PC-9 (cell line): ENCODE measurements at regions not wholly inside any gene's neighbourhood (a gene's known extent, or its start where the extent isn't known, plus 50 kb on each side); places are given as distances from the start of the nearest gene placed in this dataset.
A peak's percentile ranks its signal among the peaks of the same experiment; 100 is the strongest.

Experiments used
- BruUV-seq: library from RNA; stranded (reverse); fragments of 400-500 nt; replicated peaks from 2 replicates; lab custom pipeline; 2021; lab: Mats Ljungman, UMichigan
- CTCF ChIA-PET: fragments of 300-600 bp; sonication (Branson Sonifier 250); formaldehyde crosslinking; loops from one replicate; lab custom pipeline; 2022; ENCODE audit warnings: antibody characterized with exemption; lab: Charles Lee
- POLR2A ChIA-PET: fragments of 300-600 bp; sonication (Branson Sonifier 250); formaldehyde crosslinking; loops from one replicate; lab custom pipeline; 2022; ENCODE audit warnings: antibody characterized with exemption; ENCODE audit not compliant: unreplicated experiment; lab: Charles Lee
- DNase-seq, 2 experiments: peaks; one replicate each; pipeline versions ENCODE4 v3.0.0 to v3.0.0-alpha.2; 2015 to 2022; ENCODE audit warnings: mixed read lengths in 1 of 2
- H2AFZ ChIP-seq: fragments of 200-600 bp; sonication (generic); 2 replicates; pipeline ENCODE4 v1.8.1; 2017; ENCODE audit warnings: antibody characterized with exemption
- H3F3A ChIP-seq: fragments of 200-600 bp; sonication (generic); 2 replicates; pipeline ENCODE4 v1.8.1; 2017; ENCODE audit warnings: antibody characterized with exemption, mild to moderate bottlenecking, low read depth; ENCODE audit not compliant: insufficient read depth
- H3K27ac ChIP-seq: fragments of 200-600 bp; sonication (generic); 2 replicates; pipeline ENCODE4 v1.6.1; 2016; ENCODE audit warnings: mixed run types
- H3K27me3 ChIP-seq: fragments of 200-600 bp; sonication (generic); 2 replicates; pipeline ENCODE4 v1.6.1; 2016; ENCODE audit warnings: low read depth, mixed run types; ENCODE audit not compliant: insufficient read depth
- H3K36me3 ChIP-seq: fragments of 200-600 bp; sonication (generic); 2 replicates; pipeline ENCODE4 v1.6.1; 2016; ENCODE audit warnings: low read depth, mixed run types
- H3K4me1 ChIP-seq: fragments of 200-600 bp; sonication (generic); replicated peaks from 2 replicates; pipeline ENCODE4 v1.6.1; 2016; ENCODE audit warnings: mixed run types; ENCODE audit not compliant: insufficient read depth
- H3K4me2 ChIP-seq: fragments of 200-600 bp; sonication (generic); 2 replicates; pipeline ENCODE4 v1.6.1; 2017; ENCODE audit warnings: mixed run types
- H3K4me3 ChIP-seq: fragments of 200-600 bp; sonication (generic); 2 replicates; pipeline ENCODE4 v1.6.1; 2016; ENCODE audit warnings: mixed run types
- H3K79me2 ChIP-seq: fragments of 200-600 bp; sonication (generic); 2 replicates; pipeline ENCODE4 v1.6.1; 2017; ENCODE audit warnings: low read depth, mixed run types
- H3K9me2 ChIP-seq: fragments of 200-600 bp; sonication (generic); 2 replicates; pipeline ENCODE4 v1.8.1; 2017; ENCODE audit warnings: mild to moderate bottlenecking; ENCODE audit not compliant: insufficient read depth
- H3K9me3 ChIP-seq: fragments of 200-600 bp; sonication (generic); 2 replicates; pipeline ENCODE4 v1.8.1; 2016; ENCODE audit warnings: low read depth; ENCODE audit not compliant: insufficient read depth
- H4K20me1 ChIP-seq: fragments of 200-600 bp; sonication (generic); 2 replicates; pipeline ENCODE4 v1.8.1; 2017; ENCODE audit not compliant: insufficient read depth
- CTCF ChIP-seq: fragments of 200-600 bp; sonication (generic); conservative IDR thresholded peaks from 2 replicates; pipeline ENCODE4 v1.6.1; 2017; ENCODE audit warnings: mixed run types, antibody characterized with exemption, mild to moderate bottlenecking, moderate library complexity
- EZH2 ChIP-seq: fragments of 200-600 bp; sonication (generic); IDR thresholded peaks from 2 replicates; pipeline ENCODE4 v1.8.0; 2017; ENCODE audit warnings: antibody characterized with exemption, low read depth
- intact Hi-C: fragments of 100-400 bp; cut with micrococcal nuclease; formaldehyde crosslinking; loops from one replicate; pipeline ENCODE4 v1.10.0; 2022; ENCODE audit not compliant: unreplicated experiment

DNA sequence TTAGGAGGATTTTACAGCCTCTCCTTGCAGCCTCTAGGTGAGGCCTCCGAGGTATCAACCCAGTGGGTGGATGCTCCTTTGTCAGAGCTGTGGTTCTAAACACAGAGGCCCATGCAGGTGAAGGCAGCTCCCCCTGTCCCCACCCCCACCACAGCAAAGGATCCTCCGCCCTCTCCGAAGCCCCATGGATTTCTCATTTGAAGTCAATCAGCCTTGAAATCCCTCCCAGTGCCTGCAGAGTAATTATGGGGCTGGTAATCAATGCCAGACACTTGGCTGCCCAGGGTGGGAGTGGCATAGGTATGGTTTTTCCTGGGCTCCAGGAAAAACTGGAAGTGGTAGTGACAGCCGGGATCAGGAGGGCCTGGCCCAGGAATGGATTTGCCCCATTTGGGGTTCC lies 119.5 kb upstream of the CSF3R start:
- no peak for TF ChIP-seq EZH2
- TF ChIP-seq CTCF: no peak
- no peak overlapping the region for H3K4me3 ChIP-seq
- peaks cover 66% of the 10 kb centered on the region for H3K27me3 ChIP-seq
- no peaks in the 10 kb centered on the region for H3K79me2 ChIP-seq
- no peaks in the 10 kb centered on the region for H3K36me3 ChIP-seq
- no peaks in the 10 kb centered on the region; the same call in 1 of the 2 replicates for H4K20me1 ChIP-seq
- DNase-seq: no peak
- no peaks in the 10 kb centered on the region for H3K9me3 ChIP-seq
- H3K4me2 ChIP-seq: no peak overlapping the region
- ChIA-PET POLR2A (no interaction called here), CTCF (no interaction called here)
- BruUV-seq: no TSS peak
- no peak overlapping the region for H2AFZ ChIP-seq
- intact Hi-C loops: no loop called here
- H3K4me1 ChIP-seq: no peaks in the 10 kb centered on the region
- no peak overlapping the region for H3K27ac ChIP-seq
- H3F3A ChIP-seq: no peaks in the 10 kb centered on the region
- H3K9me2 ChIP-seq: no peaks in the 10 kb centered on the region

DNA sequence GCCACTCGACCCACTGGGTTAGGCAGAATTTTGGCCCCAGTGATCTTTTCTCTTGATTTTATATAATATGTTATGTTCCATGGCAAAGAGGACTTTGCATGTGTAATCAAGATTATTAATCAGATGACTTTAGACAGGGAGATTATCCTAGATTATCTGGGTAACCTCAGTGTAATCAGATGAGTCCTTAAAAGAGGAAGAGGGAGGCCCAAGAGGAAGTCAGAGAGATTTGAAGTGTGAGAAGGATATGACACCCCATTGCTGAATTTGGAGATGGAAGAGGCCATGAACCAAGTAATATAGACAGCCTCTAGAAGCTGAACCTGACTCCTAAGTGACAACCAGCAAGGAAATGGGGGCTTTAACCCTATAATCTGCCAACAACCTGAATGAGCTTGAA lies 117.1 kb upstream of the CSF3R start:
- peaks cover 86% of the 10 kb centered on the region for H3K27me3 ChIP-seq
- no peak overlapping the region for H3K27ac ChIP-seq
- no TSS peak for BruUV-seq
- no peaks in the 10 kb centered on the region for H3K9me3 ChIP-seq
- no peak overlapping the region for H3K4me2 ChIP-seq
- no peaks in the 10 kb centered on the region for H3K36me3 ChIP-seq
- POLR2A ChIA-PET: no interaction called here
- CTCF ChIA-PET: no interaction called here
- intact Hi-C loops: no loop called here
- no peak overlapping the region for H3K4me3 ChIP-seq
- DNase-seq: no peak
- no peaks in the 10 kb centered on the region; the same call in 1 of the 2 replicates for H4K20me1 ChIP-seq
- no peaks in the 10 kb centered on the region for H3K4me1 ChIP-seq
- H3F3A ChIP-seq: no peaks in the 10 kb centered on the region
- H2AFZ ChIP-seq: no peak overlapping the region
- H3K9me2 ChIP-seq: no peaks in the 10 kb centered on the region
- TF ChIP-seq CTCF (no peak), EZH2 (no peak)
- H3K79me2 ChIP-seq: no peaks in the 10 kb centered on the region

DNA sequence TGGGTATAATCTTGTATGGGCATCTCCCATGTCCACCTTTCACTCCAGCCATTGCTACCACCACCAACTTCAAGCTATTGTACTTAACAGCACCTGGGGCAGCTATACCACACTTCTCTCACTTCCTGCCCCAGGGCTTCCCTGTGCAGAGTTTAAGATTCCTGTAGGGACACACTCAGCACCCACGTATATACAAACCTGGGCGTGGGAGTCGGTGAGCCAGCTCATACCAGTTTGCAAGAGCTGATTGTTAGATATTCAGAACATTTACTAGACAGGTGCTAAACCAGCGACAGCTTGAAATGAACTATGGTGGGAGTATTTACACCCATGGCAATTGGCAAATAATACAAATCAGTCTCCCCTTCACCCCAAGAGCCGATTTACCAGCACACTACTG lies 114.8 kb upstream of the CSF3R start:
- CTCF ChIA-PET: no interaction called here
- no TSS peak for BruUV-seq

More for the DNA sequence above, 114.8 kb upstream of the CSF3R start:
- H3K4me1 ChIP-seq: no peaks in the 10 kb centered on the region
- intact Hi-C loops: no loop called here
- no peaks in the 10 kb centered on the region for H3K36me3 ChIP-seq
- H3K27me3 ChIP-seq: peaks cover 90% of the 10 kb centered on the region
- peak in 1 of 2 experiments; percentile 11 for DNase-seq
- H4K20me1 ChIP-seq: no peaks in the 10 kb centered on the region
- POLR2A ChIA-PET: no interaction called here
- no peak overlapping the region for H2AFZ ChIP-seq
- no peaks in the 10 kb centered on the region for H3K9me3 ChIP-seq
- no peaks in the 10 kb centered on the region for H3K79me2 ChIP-seq
- H3K4me2 ChIP-seq: no peak overlapping the region
- TF ChIP-seq CTCF: no peak
- no peak for TF ChIP-seq EZH2
- no peak overlapping the region for H3K4me3 ChIP-seq
- H3K27ac ChIP-seq: no peak overlapping the region
- H3K9me2 ChIP-seq: no peaks in the 10 kb centered on the region
- H3F3A ChIP-seq: no peaks in the 10 kb centered on the region
